ENCODE measurements at regions not wholly inside any gene's neighbourhood (a gene's known extent, or its start where the extent isn't known, plus 50 kb on each side); places are given as distances from the start of the nearest gene placed in this dataset.

DNA sequence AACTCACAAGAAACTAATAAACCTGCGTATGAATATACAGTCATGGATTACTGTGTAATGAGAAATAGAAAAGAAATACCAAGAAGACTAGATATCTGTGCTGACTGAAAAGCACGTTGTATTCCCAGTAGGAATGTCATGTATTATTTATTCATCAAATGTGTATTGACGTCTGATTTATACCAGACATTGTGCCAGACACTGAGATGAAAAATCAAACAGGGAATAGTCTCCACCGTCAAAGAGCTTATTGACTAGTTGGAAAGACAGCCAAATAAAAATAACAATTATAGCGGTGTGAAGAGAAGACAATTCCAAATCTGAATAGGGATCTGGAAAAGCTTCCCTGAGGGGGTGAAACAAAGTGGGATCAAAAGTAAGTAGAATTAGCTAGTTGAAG, 687.6 kb downstream of the C4orf33 start:
- no peak overlapping the region for H3K4me3 ChIP-seq
- H3K27ac ChIP-seq, result no peak overlapping the region
- no peaks in the 10 kb centered on the region for H3K9me3 ChIP-seq
- DNase-seq, result no peak
- no peaks in the 10 kb centered on the region for H3K36me3 ChIP-seq
- H3K4me1 ChIP-seq, result no peaks in the 10 kb centered on the region
- intact Hi-C loops (cut with DNase I; ENCODE audit: low total_unique reads), result no loop called here
- no peaks in the 10 kb centered on the region for H3K27me3 ChIP-seq
- TF ChIP-seq CTCF (IDR thresholded peaks at IDR 0.05), result no peak

DNA sequence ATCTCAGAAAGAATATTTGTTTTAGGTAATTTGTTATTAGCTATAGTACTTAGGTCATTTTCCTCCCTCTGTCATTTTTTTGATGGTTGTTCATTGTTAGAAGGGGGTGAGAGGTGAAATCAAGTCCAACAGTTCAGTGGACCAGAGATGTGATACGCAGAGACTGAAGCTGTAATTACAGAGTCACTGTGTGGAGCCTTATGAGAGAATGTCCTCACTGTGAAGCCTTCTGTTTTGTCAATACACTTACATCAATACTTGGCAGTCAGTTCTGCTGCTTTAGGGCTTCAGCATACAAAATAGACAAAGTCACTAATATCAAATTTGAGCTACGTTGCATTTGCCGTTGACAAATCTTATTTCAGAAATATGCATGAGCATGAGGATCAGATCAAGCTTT, 692.5 kb downstream of the C4orf33 start:
- Histone ChIP-seq H3K27me3 (no peaks in the 10 kb centered on the region), H3K4me1 (no peaks in the 10 kb centered on the region), H3K4me3 (no peak overlapping the region), H3K9me3 (no peaks in the 10 kb centered on the region), H3K27ac (no peak overlapping the region), H3K36me3 (no peaks in the 10 kb centered on the region)
- DNase-seq, result no peak
- intact Hi-C loops (cut with DNase I; ENCODE audit: low total_unique reads), result no loop called here
- no peak for TF ChIP-seq CTCF (IDR thresholded peaks at IDR 0.05)

DNA sequence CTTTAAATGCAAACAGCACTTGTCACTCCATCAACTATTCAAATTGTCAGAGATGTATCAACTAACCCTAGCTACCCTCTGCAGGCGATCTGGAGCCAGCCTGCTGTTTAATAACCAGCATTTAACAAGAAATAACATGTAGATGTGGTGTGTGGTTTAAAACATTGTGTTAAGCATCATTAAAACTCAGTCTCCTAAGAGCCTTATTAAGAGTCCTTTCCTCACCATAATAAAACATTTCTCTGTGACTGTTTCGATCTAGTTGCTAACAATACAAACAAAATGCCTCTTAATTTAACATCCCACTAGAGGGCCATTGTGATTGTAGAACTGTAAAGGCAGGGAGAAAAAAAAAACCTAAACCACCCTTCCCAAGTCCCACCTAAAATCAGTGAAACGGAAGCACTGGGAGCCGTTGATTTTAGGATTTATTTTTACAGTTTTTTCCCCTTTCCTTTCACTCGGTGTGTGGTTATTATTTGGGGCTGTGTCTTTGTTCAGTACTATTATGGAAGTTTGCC, 708.6 kb downstream of the C4orf33 start:
- no peak for DNase-seq
- intact Hi-C loops (cut with DNase I; ENCODE audit: low total_unique reads), result no loop called here
- Histone ChIP-seq H3K27me3 (no peaks in the 10 kb centered on the region), H3K4me1 (no peaks in the 10 kb centered on the region), H3K9me3 (no peaks in the 10 kb centered on the region), H3K36me3 (no peaks in the 10 kb centered on the region), H3K27ac (no peak overlapping the region), H3K4me3 (no peak overlapping the region)
- TF ChIP-seq CTCF (IDR thresholded peaks at IDR 0.05), result no peak

DNA sequence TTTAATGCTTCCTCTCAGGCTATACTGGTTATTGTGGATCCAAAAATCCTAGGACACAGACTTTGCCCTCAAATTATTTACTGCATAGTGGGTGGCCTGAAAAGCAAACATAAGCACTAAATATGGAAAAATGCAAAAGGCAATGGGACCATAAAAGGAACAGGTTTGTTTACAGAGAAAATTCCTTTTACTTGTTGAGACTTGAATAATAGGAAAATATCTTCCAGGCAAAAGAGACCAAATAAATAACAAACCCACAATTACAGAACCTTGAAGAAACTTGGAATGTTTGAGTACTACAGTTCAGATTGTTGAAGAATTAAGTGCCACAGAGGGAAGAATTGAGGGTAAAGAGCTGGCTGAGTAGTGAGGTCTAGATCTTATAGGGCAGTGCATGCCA, 711.0 kb downstream of the C4orf33 start:
- Histone ChIP-seq H3K4me1 (no peaks in the 10 kb centered on the region), H3K4me3 (no peak overlapping the region), H3K27me3 (no peaks in the 10 kb centered on the region), H3K9me3 (no peaks in the 10 kb centered on the region), H3K36me3 (no peaks in the 10 kb centered on the region), H3K27ac (no peak overlapping the region)
- intact Hi-C loops (cut with DNase I; ENCODE audit: low total_unique reads), result no loop called here
- DNase-seq, result no peak
- no peak for TF ChIP-seq CTCF (IDR thresholded peaks at IDR 0.05)

- no peaks in the 10 kb centered on the region for H3K27me3 ChIP-seq
- DNase-seq, result no peak
- H3K27ac ChIP-seq, result no peak overlapping the region
- no peaks in the 10 kb centered on the region for H3K36me3 ChIP-seq
- intact Hi-C loops (cut with DNase I; ENCODE audit: low total_unique reads), result no loop called here
- no peak for TF ChIP-seq CTCF (IDR thresholded peaks at IDR 0.05)
- no peaks in the 10 kb centered on the region for H3K4me1 ChIP-seq
- H3K4me3 ChIP-seq, result no peak overlapping the region
- H3K9me3 ChIP-seq, result no peaks in the 10 kb centered on the region
Observed at GRCh38 chr4:129808242-129808641, 712.3 kb downstream of the C4orf33 start.

GRCh38 chr4:129821073-129821472, 725.1 kb downstream of the C4orf33 start:
- H3K27ac ChIP-seq, result no peak overlapping the region
- DNase-seq, result no peak
- H3K4me3 ChIP-seq, result no peak overlapping the region
- H3K27me3 ChIP-seq, result no peaks in the 10 kb centered on the region
- no peaks in the 10 kb centered on the region for H3K36me3 ChIP-seq
- H3K9me3 ChIP-seq, result no peaks in the 10 kb centered on the region
- intact Hi-C loops (cut with DNase I; ENCODE audit: low total_unique reads), result no loop called here
- TF ChIP-seq CTCF (IDR thresholded peaks at IDR 0.05), result no peak
- H3K4me1 ChIP-seq, result no peaks in the 10 kb centered on the region
